Effector memory CD8-positive, alpha-beta T cell (primary cell): ENCODE measurements at regions not wholly inside any gene's neighbourhood (a gene's known extent, or its start where the extent isn't known, plus 50 kb on each side); places are given as distances from the start of the nearest gene placed in this dataset.

Experiments used
- ATAC-seq: fragments of 150-1000 bp; cut with Tn5 transposase; replicated peaks from 2 replicates; pipeline ENCODE4 v1.10.0; 2021; ENCODE audit warnings: mild to moderate bottlenecking, moderate library complexity
- DNase-seq, 3 experiments: peaks; one replicate each; pipeline ENCODE4 v3.0.0; 2021
- H3K27ac Mint-ChIP-seq, 2 donors: one replicate each; pipeline ENCODE4 v1.8.0; 2022; ENCODE audit warnings: mild to moderate bottlenecking in 2 of 2, mixed read lengths in 2 of 2, moderate library complexity in 2 of 2
- H3K27me3 Mint-ChIP-seq, 2 donors: one replicate each; pipeline ENCODE4 v1.8.0; 2022; ENCODE audit warnings: mixed read lengths in 2 of 2
- H3K36me3 Mint-ChIP-seq: one replicate; pipeline ENCODE4 v1.8.0; 2022; ENCODE audit warnings: mild to moderate bottlenecking, moderate library complexity, mixed read lengths; ENCODE audit not compliant: insufficient read depth
- H3K4me1 Mint-ChIP-seq, 2 donors: one replicate each; pipeline ENCODE4 v1.8.0; 2022; ENCODE audit warnings: low read depth in 2 of 2, mixed read lengths in 2 of 2
- H3K4me3 Mint-ChIP-seq, 2 donors: one replicate each; pipeline ENCODE4 v1.8.0; 2022; ENCODE audit warnings: mild to moderate bottlenecking in 2 of 2, mixed read lengths in 2 of 2, moderate library complexity in 2 of 2
- H3K9me3 Mint-ChIP-seq, 2 donors: one replicate each; pipeline ENCODE4 v1.8.0; 2022; ENCODE audit warnings: mixed read lengths in 2 of 2

- no peak overlapping the region for H3K27ac Mint-ChIP-seq
- ATAC-seq: no peak
- no peaks in the 10 kb centered on the region for H3K4me1 Mint-ChIP-seq
- H3K27me3 Mint-ChIP-seq: peaks cover 0 to 6% of the 10 kb centered on the region in 2 donors
- H3K36me3 Mint-ChIP-seq: no peaks in the 10 kb centered on the region
- H3K4me3 Mint-ChIP-seq: no peak overlapping the region
- no peaks in the 10 kb centered on the region for H3K9me3 Mint-ChIP-seq
- DNase-seq: no peak
Measured at GRCh38 chr18:77970814-77971213, 721.2 kb downstream of the GALR1 start.

GRCh38 chr18:77973745-77974144 is 724.1 kb downstream of the GALR1 start:
- no peaks in the 10 kb centered on the region for H3K36me3 Mint-ChIP-seq
- H3K4me3 Mint-ChIP-seq: no peak overlapping the region
- ATAC-seq (no peak), DNase-seq (no peak)
- H3K27ac Mint-ChIP-seq: no peak overlapping the region
- H3K4me1 Mint-ChIP-seq: no peaks in the 10 kb centered on the region
- H3K9me3 Mint-ChIP-seq: peaks cover 3 to 9% of the 10 kb centered on the region in 2 donors
- peaks cover 0 to 6% of the 10 kb centered on the region in 2 donors for H3K27me3 Mint-ChIP-seq

DNA sequence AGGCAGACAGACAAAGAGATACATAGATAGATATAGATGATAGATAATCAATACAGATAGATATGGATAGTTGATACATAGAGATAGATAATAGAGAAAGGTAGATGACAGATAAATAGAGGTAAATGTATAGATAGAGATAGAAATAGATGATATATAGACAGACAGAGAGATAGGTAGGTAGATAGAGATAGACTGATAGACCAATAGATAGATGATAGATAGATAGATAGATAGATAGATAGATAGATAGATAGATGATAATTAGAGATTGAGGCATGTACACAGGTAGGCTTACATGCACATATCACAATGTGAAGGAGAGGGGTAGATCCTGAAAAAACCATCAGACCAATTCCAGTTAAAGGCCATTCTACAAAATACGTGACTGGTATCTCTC is 724.7 kb downstream of the GALR1 start:
- ATAC-seq: no peak
- Mint-ChIP-seq H3K4me1 (no peaks in the 10 kb centered on the region), H3K36me3 (no peaks in the 10 kb centered on the region), H3K9me3 (peaks cover 3 to 9% of the 10 kb centered on the region in 2 donors), H3K27ac (no peak overlapping the region), H3K4me3 (no peak overlapping the region), H3K27me3 (peaks cover 0 to 6% of the 10 kb centered on the region in 2 donors)
- no peak for DNase-seq

DNA sequence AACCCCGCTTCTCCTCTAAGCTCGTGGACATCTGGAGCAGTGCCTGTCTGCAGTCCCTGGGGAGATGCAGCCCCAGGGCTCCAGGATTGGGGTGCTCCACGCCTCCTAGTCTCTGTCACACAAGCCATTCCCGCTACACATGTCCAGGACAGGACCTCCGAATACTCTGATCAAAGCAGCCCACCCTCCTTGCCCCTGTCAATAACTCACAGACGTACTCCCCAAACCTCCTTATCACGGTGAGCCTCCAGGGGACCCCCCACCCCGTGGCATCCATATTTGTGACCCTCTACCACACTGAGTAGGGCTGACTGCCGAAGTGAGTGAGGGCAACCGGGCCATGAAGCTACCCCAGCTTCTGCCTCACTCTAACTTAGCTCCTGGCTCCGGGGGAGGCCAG is 727.7 kb downstream of the GALR1 start:
- H3K4me3 Mint-ChIP-seq: no peak overlapping the region
- H3K36me3 Mint-ChIP-seq: no peaks in the 10 kb centered on the region
- ATAC-seq: no peak
- no peaks in the 10 kb centered on the region for H3K4me1 Mint-ChIP-seq
- peaks cover 3 to 9% of the 10 kb centered on the region in 2 donors for H3K9me3 Mint-ChIP-seq
- no peak overlapping the region for H3K27ac Mint-ChIP-seq
- H3K27me3 Mint-ChIP-seq: peaks cover 0 to 8% of the 10 kb centered on the region in 2 donors
- no peak for DNase-seq

DNA sequence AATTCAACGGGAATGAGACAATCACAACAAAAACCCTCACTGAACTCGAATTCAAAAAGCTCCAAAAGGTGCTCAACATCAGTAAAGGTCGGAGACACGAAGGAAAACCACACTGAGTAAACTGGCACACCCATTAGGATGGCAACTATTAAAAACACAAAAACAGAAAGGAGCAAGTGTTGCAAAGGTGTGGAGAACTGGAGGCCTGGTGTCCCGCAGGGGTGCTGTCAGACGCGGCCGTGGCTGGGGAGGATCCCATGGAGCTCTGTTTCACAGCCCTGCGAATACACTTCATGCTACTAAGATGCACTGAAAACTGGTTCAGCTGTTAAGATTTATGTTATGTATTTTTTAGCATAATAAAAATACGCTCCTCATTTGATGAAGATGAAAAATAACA is 730.6 kb downstream of the GALR1 start:
- H3K27me3 Mint-ChIP-seq: peaks cover 0 to 8% of the 10 kb centered on the region in 2 donors
- H3K4me3 Mint-ChIP-seq: no peak overlapping the region
- H3K9me3 Mint-ChIP-seq: peaks cover 4 to 9% of the 10 kb centered on the region in 2 donors
- H3K4me1 Mint-ChIP-seq: no peaks in the 10 kb centered on the region
- ATAC-seq (no peak), DNase-seq (no peak)
- H3K27ac Mint-ChIP-seq: no peak overlapping the region
- no peaks in the 10 kb centered on the region for H3K36me3 Mint-ChIP-seq

- ATAC-seq (no peak), DNase-seq (no peak)
- no peak overlapping the region for H3K4me3 Mint-ChIP-seq
- H3K27me3 Mint-ChIP-seq: peaks cover 0 to 8% of the 10 kb centered on the region in 2 donors
- no peaks in the 10 kb centered on the region for H3K36me3 Mint-ChIP-seq
- H3K4me1 Mint-ChIP-seq: no peaks in the 10 kb centered on the region
- H3K9me3 Mint-ChIP-seq: peaks cover 4 to 8% of the 10 kb centered on the region in 2 donors
- no peak overlapping the region for H3K27ac Mint-ChIP-seq
Measured at GRCh38 chr18:77981874-77982273, 732.2 kb downstream of the GALR1 start.

DNA sequence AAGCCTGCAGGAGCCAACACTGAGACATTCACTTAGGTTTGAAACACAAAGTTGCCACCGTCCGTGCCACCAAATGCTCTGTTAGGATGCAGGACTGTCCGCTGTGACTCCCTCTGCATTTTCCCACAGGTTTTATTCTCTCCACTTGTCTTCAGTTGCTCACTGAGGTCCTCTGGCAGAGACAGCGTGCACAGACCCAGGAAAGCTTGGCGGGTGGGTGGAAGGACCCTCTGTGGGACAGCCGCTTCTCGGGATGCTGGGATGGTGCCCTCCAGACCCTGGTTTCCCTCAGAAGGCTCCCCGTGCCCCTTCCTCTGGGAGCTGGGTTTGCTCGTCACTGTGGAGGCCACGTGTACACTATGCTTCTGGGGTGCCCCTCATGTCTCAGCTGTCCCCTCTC is 733.6 kb downstream of the GALR1 start:
- no peak overlapping the region for H3K4me3 Mint-ChIP-seq
- peaks cover 0 to 8% of the 10 kb centered on the region in 2 donors for H3K27me3 Mint-ChIP-seq
- no peak overlapping the region for H3K27ac Mint-ChIP-seq
- peaks cover 0 to 2% of the 10 kb centered on the region in 2 donors for H3K9me3 Mint-ChIP-seq
- DNase-seq (no peak), ATAC-seq (no peak)
- H3K4me1 Mint-ChIP-seq: no peaks in the 10 kb centered on the region
- H3K36me3 Mint-ChIP-seq: no peaks in the 10 kb centered on the region

- Mint-ChIP-seq H3K4me1 (no peaks in the 10 kb centered on the region), H3K4me3 (no peak overlapping the region), H3K36me3 (no peaks in the 10 kb centered on the region), H3K9me3 (peaks cover 0 to 2% of the 10 kb centered on the region in 2 donors), H3K27me3 (peaks cover 0 to 8% of the 10 kb centered on the region in 2 donors), H3K27ac (no peak overlapping the region)
- no peak for DNase-seq
- no peak for ATAC-seq
Measured at GRCh38 chr18:77984178-77984577, 734.5 kb downstream of the GALR1 start.

DNA sequence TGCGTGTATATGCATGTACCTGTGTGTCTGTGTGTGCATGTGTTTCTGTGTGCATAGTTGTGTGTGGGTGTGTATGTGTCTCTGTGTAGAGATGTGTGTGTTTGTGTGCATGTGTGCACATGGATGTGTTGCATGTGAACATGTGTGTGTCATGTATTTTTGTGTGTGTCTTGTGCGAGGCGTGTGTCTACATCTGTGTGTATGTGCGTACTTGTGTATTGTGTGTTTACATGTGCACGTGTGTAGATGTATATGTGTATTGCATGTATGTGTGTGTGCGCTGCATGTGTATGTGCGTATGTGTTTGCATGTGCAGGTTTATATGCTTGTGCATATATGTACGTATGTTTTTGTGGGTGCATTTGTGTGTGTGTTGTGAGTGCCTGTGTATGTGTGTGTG is 735.2 kb downstream of the GALR1 start:
- DNase-seq (no peak), ATAC-seq (no peak)
- Mint-ChIP-seq H3K27ac (no peak overlapping the region), H3K36me3 (no peaks in the 10 kb centered on the region), H3K27me3 (peaks cover 0 to 3% of the 10 kb centered on the region in 2 donors), H3K9me3 (peaks cover 0 to 2% of the 10 kb centered on the region in 2 donors), H3K4me1 (no peaks in the 10 kb centered on the region), H3K4me3 (no peak overlapping the region)

DNA sequence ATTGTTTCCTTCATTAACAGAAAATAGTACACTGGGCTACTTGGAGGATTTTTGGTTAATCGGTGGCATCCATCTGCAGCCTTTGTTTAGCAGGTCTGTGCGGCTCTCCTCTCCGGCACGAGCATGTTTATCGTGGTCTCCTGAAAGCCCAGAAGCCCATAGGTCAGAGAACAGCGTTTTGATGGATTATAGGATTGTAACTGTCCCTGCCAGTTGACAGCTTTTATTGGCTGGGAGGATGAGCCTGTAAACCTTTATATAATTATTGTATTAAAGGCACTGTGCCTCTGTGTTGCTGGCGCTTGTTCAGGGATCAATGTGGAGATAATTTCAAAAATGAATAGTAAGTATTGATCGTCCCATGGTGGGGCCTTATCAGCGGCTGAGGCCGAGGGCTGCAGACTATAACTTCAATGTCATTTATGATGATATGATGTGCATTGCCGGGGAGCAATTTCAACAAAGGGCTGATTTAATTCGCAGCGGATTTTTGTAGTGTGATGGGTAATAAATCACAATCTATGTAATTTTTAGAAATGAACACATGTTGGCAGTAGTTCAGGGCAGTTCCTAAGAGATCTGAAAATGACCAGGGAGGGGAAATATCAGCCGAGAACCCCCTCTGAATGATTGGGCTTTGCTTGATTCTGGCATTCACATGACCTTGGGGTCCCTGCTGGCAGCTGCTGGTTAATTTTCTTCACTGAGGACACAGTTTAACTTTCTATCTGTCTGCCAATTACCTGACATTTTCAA is 736.1 kb downstream of the GALR1 start:
- H3K27ac Mint-ChIP-seq: no peak overlapping the region
- peaks cover 0 to 2% of the 10 kb centered on the region in 2 donors for H3K9me3 Mint-ChIP-seq
- H3K36me3 Mint-ChIP-seq: no peaks in the 10 kb centered on the region
- DNase-seq: no peak
- no peak for ATAC-seq
- no peaks in the 10 kb centered on the region for H3K27me3 Mint-ChIP-seq
- no peaks in the 10 kb centered on the region for H3K4me1 Mint-ChIP-seq
- no peak overlapping the region for H3K4me3 Mint-ChIP-seq

- H3K4me1 Mint-ChIP-seq: no peaks in the 10 kb centered on the region
- no peaks in the 10 kb centered on the region for H3K27me3 Mint-ChIP-seq
- no peak overlapping the region for H3K27ac Mint-ChIP-seq
- ATAC-seq (no peak), DNase-seq (no peak)
- H3K36me3 Mint-ChIP-seq: no peaks in the 10 kb centered on the region
- no peak overlapping the region for H3K4me3 Mint-ChIP-seq
- H3K9me3 Mint-ChIP-seq: peaks cover 0 to 8% of the 10 kb centered on the region in 2 donors
Measured at GRCh38 chr18:77990131-77990530, 740.5 kb downstream of the GALR1 start.

DNA sequence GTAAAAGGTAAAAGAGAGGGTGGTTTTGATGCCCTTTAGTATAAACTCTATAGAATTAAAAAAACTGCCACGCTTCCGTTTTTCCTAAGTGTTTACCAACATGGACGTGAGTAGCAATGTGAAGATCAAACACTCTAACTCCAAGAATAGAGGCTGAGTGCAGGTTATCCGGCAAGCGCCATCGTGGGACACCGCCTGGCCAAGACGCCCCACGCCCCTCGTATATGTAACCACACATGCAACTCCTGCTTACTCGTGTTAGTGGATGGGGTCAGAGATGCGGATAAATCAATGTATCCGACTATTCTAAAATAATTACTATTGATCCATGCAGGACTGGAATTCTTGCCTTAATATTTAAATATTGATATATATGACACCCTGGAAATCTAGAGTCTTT is 741.3 kb downstream of the GALR1 start:
- Mint-ChIP-seq H3K27ac (no peak overlapping the region), H3K4me1 (no peaks in the 10 kb centered on the region), H3K4me3 (no peak overlapping the region), H3K9me3 (peaks cover 0 to 8% of the 10 kb centered on the region in 2 donors), H3K36me3 (no peaks in the 10 kb centered on the region), H3K27me3 (no peaks in the 10 kb centered on the region)
- DNase-seq (no peak), ATAC-seq (no peak)

GRCh38 chr18:77992057-77992456 is 742.4 kb downstream of the GALR1 start:
- H3K27me3 Mint-ChIP-seq: no peaks in the 10 kb centered on the region
- H3K4me3 Mint-ChIP-seq: no peak overlapping the region
- no peaks in the 10 kb centered on the region for H3K4me1 Mint-ChIP-seq
- no peak overlapping the region for H3K27ac Mint-ChIP-seq
- no peak for DNase-seq
- H3K36me3 Mint-ChIP-seq: no peaks in the 10 kb centered on the region
- peaks cover 0 to 8% of the 10 kb centered on the region in 2 donors for H3K9me3 Mint-ChIP-seq
- no peak for ATAC-seq

DNA sequence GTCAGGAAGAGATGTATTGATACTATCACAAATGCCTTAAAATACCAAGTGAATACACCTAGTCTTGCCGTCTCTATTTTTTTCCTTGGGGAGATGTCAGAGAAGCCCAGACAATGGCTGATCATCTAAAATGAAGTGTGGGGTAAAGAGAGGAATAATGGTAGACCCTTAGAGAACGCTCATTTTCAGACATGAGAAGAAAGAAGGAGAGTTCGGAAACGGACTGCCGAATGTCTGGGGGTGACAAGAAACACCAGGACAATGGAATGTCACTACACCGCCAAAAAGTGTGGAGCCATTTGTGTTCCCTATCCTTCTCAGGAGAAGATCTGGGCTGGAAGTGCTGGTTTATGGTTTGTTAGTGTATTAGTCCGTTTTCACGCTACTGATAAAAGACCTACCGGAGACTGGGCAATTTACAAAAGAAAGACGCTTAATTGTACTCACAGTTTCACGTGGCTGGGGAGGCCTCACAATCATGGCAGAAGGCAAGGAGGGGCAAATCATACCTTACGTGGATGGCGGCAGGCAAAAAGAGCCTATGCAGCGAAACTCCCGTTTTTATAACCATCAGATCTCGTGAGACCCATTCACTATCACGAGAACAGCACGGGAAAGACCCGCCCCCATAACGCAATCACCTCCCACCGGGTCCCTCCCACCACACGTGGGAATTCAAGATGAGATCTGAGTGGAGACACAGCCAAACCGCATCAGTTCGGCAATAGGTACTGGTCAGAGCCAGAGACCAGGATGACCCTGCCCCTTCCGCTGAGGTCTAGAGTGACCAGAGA is 743.7 kb downstream of the GALR1 start:
- Mint-ChIP-seq H3K27me3 (no peaks in the 10 kb centered on the region), H3K27ac (no peak overlapping the region), H3K9me3 (peaks cover 0 to 8% of the 10 kb centered on the region in 2 donors), H3K4me3 (no peak overlapping the region), H3K4me1 (no peaks in the 10 kb centered on the region), H3K36me3 (no peaks in the 10 kb centered on the region)
- no peak for ATAC-seq
- DNase-seq: no peak
